ENCODE measurements at regions not wholly inside any gene's neighbourhood (a gene's known extent, or its start where the extent isn't known, plus 50 kb on each side); places are given as distances from the start of the nearest gene placed in this dataset.

- no peak for TF ChIP-seq EZH2 (IDR thresholded peaks at IDR 0.05; ENCODE audit: borderline replicate concordance, low read length)
- TF ChIP-seq CTCF (IDR thresholded peaks at IDR 0.05; ENCODE audit: low read length) = no peak
Measured at GRCh38 chr1:72780212-72780611, 497.9 kb upstream of the NEGR1 start.

Measured in OCI-LY1 (cell line).